WTC11 (cell line): ENCODE measurements at regions not wholly inside any gene's neighbourhood (a gene's known extent, or its start where the extent isn't known, plus 50 kb on each side); places are given as distances from the start of the nearest gene placed in this dataset.

Experiments used
- ATAC-seq: fragments of 200-7000 bp; cut with Tn5 transposase; 2 replicates; pipeline ENCODE4 v1.10.0; 2021; ENCODE audit warnings: mild to moderate bottlenecking, moderate library complexity
- CTCF ChIA-PET: fragments of 300-600 bp; sonication (Branson Sonifier 250); formaldehyde crosslinking; loops from one replicate; lab custom pipeline; 2021; ENCODE audit warnings: antibody characterized with exemption; lab: Charles Lee
- POLR2A ChIA-PET: fragments of 350-600 bp; sonication (Branson Sonifier 250); formaldehyde crosslinking; loops from one replicate; lab custom pipeline; 2021; ENCODE audit warnings: antibody characterized with exemption; lab: Charles Lee
- DNase-seq: peaks from one replicate; pipeline ENCODE4 v3.0.0; 2021; ENCODE audit warnings: low spot score
- H3K27ac Mint-ChIP-seq: 2 replicates; pipeline ENCODE4 v1.8.0; 2021; ENCODE audit warnings: mixed read lengths
- H3K27me3 Mint-ChIP-seq: 2 replicates; pipeline ENCODE4 v1.8.0; 2021; ENCODE audit warnings: low read depth, mild to moderate bottlenecking, moderate library complexity, mixed read lengths
- H3K36me3 Mint-ChIP-seq: 2 replicates; pipeline ENCODE4 v1.8.0; 2021; ENCODE audit warnings: mixed read lengths
- H3K4me1 Mint-ChIP-seq: 2 replicates; pipeline ENCODE4 v1.8.0; 2022; ENCODE audit warnings: mixed read lengths
- H3K4me3 Mint-ChIP-seq: 2 replicates; pipeline ENCODE4 v1.8.0; 2021; ENCODE audit warnings: mild to moderate bottlenecking, moderate library complexity, mixed read lengths
- H3K9me3 Mint-ChIP-seq: 2 replicates; pipeline ENCODE4 v1.8.0; 2021; ENCODE audit warnings: mixed read lengths
- AR ChIP-seq: fragments of 250-450 bp; sonication (Bioruptor Pico); IDR thresholded peaks from 2 replicates; pipeline ENCODE4 v1.9.0; 2021; ENCODE audit warnings: mild to moderate bottlenecking
- CREB1 ChIP-seq: sonication (generic); formaldehyde crosslinking; IDR thresholded peaks from 2 replicates; pipeline ENCODE4 v1.8.0; 2023; ENCODE audit warnings: mild to moderate bottlenecking, missing genetic modification reagents
- E2F1 ChIP-seq: sonication (generic); formaldehyde crosslinking; IDR thresholded peaks from 2 replicates; pipeline ENCODE4 v1.8.0; 2022; ENCODE audit warnings: mild to moderate bottlenecking, missing genetic modification reagents
- EMX1 ChIP-seq: fragments of 250-450 bp; sonication (Bioruptor Pico); IDR thresholded peaks from 2 replicates; pipeline ENCODE4 v1.8.0; 2021; ENCODE audit warnings: mild to moderate bottlenecking
- ESRRA ChIP-seq: sonication (generic); formaldehyde crosslinking; IDR thresholded peaks from 2 replicates; pipeline ENCODE4 v1.8.1; 2022; ENCODE audit warnings: mild to moderate bottlenecking, missing genetic modification reagents, borderline replicate concordance
- JUN ChIP-seq: sonication (generic); formaldehyde crosslinking; IDR thresholded peaks from 2 replicates; pipeline ENCODE4 v1.8.0; 2023; ENCODE audit warnings: mild to moderate bottlenecking, missing genetic modification reagents
- NFYB ChIP-seq: sonication (generic); formaldehyde crosslinking; conservative IDR thresholded peaks from 2 replicates; pipeline ENCODE4 v1.8.0; 2022; ENCODE audit warnings: low read depth, missing genetic modification reagents
- NR1H2 ChIP-seq: sonication (generic); formaldehyde crosslinking; IDR thresholded peaks from 2 replicates; pipeline ENCODE4 v1.9.0; 2021; ENCODE audit warnings: mild to moderate bottlenecking, moderate library complexity, missing genetic modification reagents
- PRDM15 ChIP-seq: sonication (generic); formaldehyde crosslinking; IDR thresholded peaks from 2 replicates; pipeline ENCODE4 v1.8.0; 2022; ENCODE audit warnings: missing genetic modification reagents
- RELA ChIP-seq: sonication (generic); formaldehyde crosslinking; IDR thresholded peaks from 2 replicates; pipeline ENCODE4 v1.8.1; 2022; ENCODE audit warnings: missing genetic modification reagents, mild to moderate bottlenecking, borderline replicate concordance
- SMAD3 ChIP-seq: sonication (generic); formaldehyde crosslinking; IDR thresholded peaks from 2 replicates; pipeline ENCODE4 v1.8.0; 2022; ENCODE audit warnings: missing genetic modification reagents, mild to moderate bottlenecking, borderline replicate concordance
- SMAD4 ChIP-seq: sonication (generic); formaldehyde crosslinking; IDR thresholded peaks from 2 replicates; pipeline ENCODE4 v1.8.0; 2022; ENCODE audit warnings: mild to moderate bottlenecking, missing genetic modification reagents
- TEAD4 ChIP-seq: sonication (generic); formaldehyde crosslinking; IDR thresholded peaks from 2 replicates; pipeline ENCODE4 v1.8.0; 2022; ENCODE audit warnings: mild to moderate bottlenecking, missing genetic modification reagents
- TP53 ChIP-seq: sonication (generic); formaldehyde crosslinking; IDR thresholded peaks from 2 replicates; pipeline ENCODE4 v1.8.1; 2023; ENCODE audit warnings: mild to moderate bottlenecking, missing genetic modification reagents
- ZNF396 ChIP-seq: fragments of 250-450 bp; sonication (Bioruptor Pico); IDR thresholded peaks from 2 replicates; pipeline ENCODE4 v1.8.0; 2021; ENCODE audit warnings: mild to moderate bottlenecking, moderate library complexity, borderline replicate concordance
- ZNF512 ChIP-seq: sonication (generic); formaldehyde crosslinking; IDR thresholded peaks from 2 replicates; pipeline ENCODE4 v1.8.1; 2022; ENCODE audit warnings: missing genetic modification reagents, borderline replicate concordance
- TF ChIP-seq, protein P1 (sequence below): sonication (generic); formaldehyde crosslinking; conservative IDR thresholded peaks from 2 replicates; pipeline ENCODE4 v1.8.1; 2022; ENCODE audit warnings: mild to moderate bottlenecking, missing genetic modification reagents
- TF ChIP-seq, protein P2 (sequence below): sonication (generic); formaldehyde crosslinking; IDR thresholded peaks from 2 replicates; pipeline ENCODE4 v1.8.1; 2022; ENCODE audit warnings: low read depth, missing genetic modification reagents, borderline replicate concordance

DNA sequence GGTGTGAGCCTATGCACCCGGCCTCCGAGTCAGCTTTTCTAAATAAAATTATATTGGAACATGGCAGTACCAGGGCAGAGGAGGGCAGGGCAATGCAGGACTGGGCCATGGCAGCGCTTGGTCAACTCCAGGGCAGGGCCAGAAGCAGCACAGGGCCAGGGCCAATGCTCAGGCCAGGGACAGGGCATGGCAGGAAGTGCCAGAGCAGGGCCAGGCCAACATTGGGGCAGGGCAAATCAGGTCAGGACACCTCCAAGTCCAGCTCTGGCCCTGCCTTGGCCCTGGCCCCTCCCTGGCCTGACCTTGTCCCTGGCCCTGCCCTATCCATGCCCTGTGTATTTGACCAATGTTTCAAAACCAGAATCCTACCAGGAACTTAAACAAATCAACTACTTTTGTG lies 156.1 kb downstream of the LIPI start:
- H3K4me3 Mint-ChIP-seq, result no peak overlapping the region
- no peaks in the 10 kb centered on the region for H3K36me3 Mint-ChIP-seq
- no peak for DNase-seq
- H3K4me1 Mint-ChIP-seq, result no peaks in the 10 kb centered on the region
- TF ChIP-seq SMAD4 (CRISPR knock-in tag) (no peak), ZNF396 (CRISPR knock-in tag) (no peak), TEAD4 (no peak), RELA (no peak), TP53 (CRISPR knock-in tag) (no peak), EMX1 (CRISPR knock-in tag) (no peak), E2F1 (CRISPR knock-in tag) (no peak), PRDM15 (CRISPR knock-in tag) (no peak), ZNF512 (CRISPR knock-in tag) (no peak), JUN (no peak), SMAD3 (CRISPR knock-in tag) (no peak), ESRRA (CRISPR knock-in tag) (no peak), AR (no peak), NR1H2 (CRISPR knock-in tag) (no peak), CREB1 (CRISPR knock-in tag) (no peak), NFYB (no peak)
- TF ChIP-seq, protein P1, sequence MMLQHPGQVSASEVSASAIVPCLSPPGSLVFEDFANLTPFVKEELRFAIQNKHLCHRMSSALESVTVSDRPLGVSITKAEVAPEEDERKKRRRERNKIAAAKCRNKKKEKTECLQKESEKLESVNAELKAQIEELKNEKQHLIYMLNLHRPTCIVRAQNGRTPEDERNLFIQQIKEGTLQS (CRISPR knock-in tag), result no peak
- TF ChIP-seq, protein P2, sequence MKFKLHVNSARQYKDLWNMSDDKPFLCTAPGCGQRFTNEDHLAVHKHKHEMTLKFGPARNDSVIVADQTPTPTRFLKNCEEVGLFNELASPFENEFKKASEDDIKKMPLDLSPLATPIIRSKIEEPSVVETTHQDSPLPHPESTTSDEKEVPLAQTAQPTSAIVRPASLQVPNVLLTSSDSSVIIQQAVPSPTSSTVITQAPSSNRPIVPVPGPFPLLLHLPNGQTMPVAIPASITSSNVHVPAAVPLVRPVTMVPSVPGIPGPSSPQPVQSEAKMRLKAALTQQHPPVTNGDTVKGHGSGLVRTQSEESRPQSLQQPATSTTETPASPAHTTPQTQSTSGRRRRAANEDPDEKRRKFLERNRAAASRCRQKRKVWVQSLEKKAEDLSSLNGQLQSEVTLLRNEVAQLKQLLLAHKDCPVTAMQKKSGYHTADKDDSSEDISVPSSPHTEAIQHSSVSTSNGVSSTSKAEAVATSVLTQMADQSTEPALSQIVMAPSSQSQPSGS (CRISPR knock-in tag), result no peak
- no peaks in the 10 kb centered on the region for H3K27me3 Mint-ChIP-seq
- H3K27ac Mint-ChIP-seq, result no peak overlapping the region
- POLR2A ChIA-PET, result no interaction called here
- H3K9me3 Mint-ChIP-seq, result no peaks in the 10 kb centered on the region
- CTCF ChIA-PET, result no interaction called here
- ATAC-seq, result no peak
